GM12878 (cell line): ENCODE measurements at regions not wholly inside any gene's neighbourhood (a gene's known extent, or its start where the extent isn't known, plus 50 kb on each side); places are given as distances from the start of the nearest gene placed in this dataset.

Source experiments
- ATAC-seq: fragments of 200-7000 bp; cut with Tn5 transposase; 3 replicates; pipeline ENCODE4 v1.9.1; 2020; ENCODE audit warnings: mild to moderate bottlenecking, moderate library complexity
- BruUV-seq: library from RNA; stranded (reverse); fragments of 400-500 nt; replicated peaks from 2 replicates; lab custom pipeline; 2021; lab: Mats Ljungman, UMichigan
- CTCF ChIA-PET: fragments of 300-600 bp; sonication (Branson Sonifier 250); formaldehyde crosslinking; extraction: SDS; loops from one replicate; lab custom pipeline; 2021; ENCODE audit warnings: inconsistent platforms; lab: Yijun Ruan, JAX
- POLR2A ChIA-PET: fragments of 350-600 bp; formaldehyde crosslinking; extraction: SDS; loops from one replicate; lab custom pipeline; 2021; ENCODE audit warnings: inconsistent platforms; lab: Charles Lee
- RAD21 ChIA-PET: fragments of 300-600 bp; sonication (Branson Sonifier 250); formaldehyde crosslinking; loops from one replicate; lab custom pipeline; 2023; ENCODE audit warnings: antibody characterized with exemption; ENCODE audit not compliant: unreplicated experiment; lab: Charles Lee
- SMC1A ChIA-PET: fragments of 300-600 bp; sonication (Branson Sonifier 250); formaldehyde crosslinking; loops from one replicate; lab custom pipeline; 2023; ENCODE audit not compliant: unreplicated experiment, uncharacterized antibody; lab: Charles Lee
- DNase-seq: peaks from one replicate; pipeline ENCODE4 v3.0.0-alpha.2; 2011; ENCODE audit warnings: low read depth, low spot score
- FAIRE-seq: peaks from 3 replicates; lab custom pipeline; 2011; peaks lifted over from hg19 to GRCh38; lab: Jason Lieb, UNC
- H2AFZ ChIP-seq: 2 replicates; pipeline ENCODE4 v1.6.0; 2011; ENCODE audit warnings: low read depth, low read length, control low read depth; ENCODE audit not compliant: control insufficient read depth
- H3K27ac ChIP-seq: 2 replicates; pipeline ENCODE4 v1.5.1; 2011; ENCODE audit warnings: control low read depth; ENCODE audit not compliant: control insufficient read depth, insufficient read depth
- H3K27me3 ChIP-seq, 2 experiments: replicated peaks in 1 of 2; 2 replicates each; pipeline versions ENCODE4 v1.6.0 to v1.6.1; 2011; ENCODE audit warnings: low read length in 1 of 2; ENCODE audit not compliant: control insufficient read depth in 2 of 2, insufficient read depth in 2 of 2
- H3K36me3 ChIP-seq, 2 experiments: 2 replicates each; pipeline ENCODE4 v1.5.1; 2011; ENCODE audit warnings: low read length in 1 of 2; ENCODE audit not compliant: control insufficient read depth in 2 of 2, insufficient read depth in 2 of 2
- H3K4me1 ChIP-seq: 2 replicates; pipeline ENCODE4 v1.6.1; 2011; ENCODE audit warnings: mild to moderate bottlenecking, low read length, moderate library complexity, mixed read lengths; ENCODE audit not compliant: control insufficient read depth, insufficient read depth
- H3K4me2 ChIP-seq: 2 replicates; pipeline ENCODE4 v1.6.0; 2011; ENCODE audit warnings: control low read depth; ENCODE audit not compliant: control insufficient read depth, insufficient read depth
- H3K4me3 ChIP-seq: fragments of 200-600 bp; sonication (generic); 2 replicates; pipeline ENCODE4 v1.5.1; 2016
- H3K79me2 ChIP-seq: 2 replicates; pipeline ENCODE4 v1.6.0; 2011; ENCODE audit warnings: low read length; ENCODE audit not compliant: control insufficient read depth, insufficient read depth
- H3K9ac ChIP-seq: 2 replicates; pipeline ENCODE4 v1.8.0; 2011; ENCODE audit warnings: low read length, control low read depth, mixed read lengths; ENCODE audit not compliant: control insufficient read depth, insufficient read depth
- H3K9me3 ChIP-seq: replicated peaks from 3 replicates; pipeline ENCODE4 v1.5.1; 2011; ENCODE audit warnings: mild to moderate bottlenecking, low read length; ENCODE audit not compliant: control insufficient read depth, insufficient read depth
- H4K20me1 ChIP-seq: 2 replicates; pipeline ENCODE4 v1.6.0; 2011; ENCODE audit not compliant: control insufficient read depth, insufficient read depth
- GABPA ChIP-seq: IDR thresholded peaks from 2 replicates; pipeline ENCODE4 v1.6.1; 2014; ENCODE audit warnings: antibody characterized with exemption, low read depth, mild to moderate bottlenecking, inconsistent platforms
- JUNB ChIP-seq: IDR thresholded peaks from 2 replicates; pipeline ENCODE4 v1.6.1; 2016; ENCODE audit warnings: antibody characterized with exemption, mild to moderate bottlenecking
- LARP7 ChIP-seq: fragments of 450-650 bp; IDR thresholded peaks from 2 replicates; pipeline ENCODE4 v1.6.1; 2017; ENCODE audit warnings: mild to moderate bottlenecking
- MXI1 ChIP-seq: fragments of 150-350 bp; IDR thresholded peaks from 2 replicates; pipeline ENCODE4 v1.6.1; 2011; ENCODE audit warnings: low read depth, mild to moderate bottlenecking, inconsistent platforms, low read length, improper control_type of control experiment
- NR2C1 ChIP-seq: fragments of 450-650 bp; IDR thresholded peaks from 2 replicates; pipeline ENCODE4 v1.6.1; 2017; ENCODE audit warnings: antibody characterized with exemption, mild to moderate bottlenecking, moderate library complexity
- SRF ChIP-seq, 2 experiments: IDR thresholded peaks; 2 replicates each; pipeline ENCODE4 v1.6.1; 2011; ENCODE audit warnings: low read depth in 2 of 2, low read length in 2 of 2, mild to moderate bottlenecking in 1 of 2, moderate library complexity in 1 of 2
- WGBS: methylation state at CpG from one replicate; pipeline ENCODE4 v1.1.6; 2016; ENCODE audit warnings: low lambda C conversion rate; ENCODE audit not compliant: insufficient replicate concordance, insufficient coverage; ENCODE audit errors: missing lambda C conversion rate; 5-methylcytosine and 5-hydroxymethylcytosine counted together
- in situ Hi-C: fragments of 300-500 bp; cut with MboI; formaldehyde crosslinking; loops from 9 replicates; pipeline ENCODE4 v1.14.3; 2018; ENCODE audit warnings: mixed read lengths
- intact Hi-C: fragments of 100-400 bp; cut with micrococcal nuclease; formaldehyde crosslinking; loops from one replicate; pipeline ENCODE4 v1.14.2; 2022; ENCODE audit not compliant: unreplicated experiment
- TF ChIP-seq, protein P1 (sequence below): fragments of 150-350 bp; IDR thresholded peaks from 2 replicates; pipeline ENCODE4 v1.6.1; 2014; ENCODE audit warnings: mild to moderate bottlenecking, low read depth, low read length
- TF ChIP-seq, protein P2 (sequence below): fragments of 450-650 bp; formaldehyde crosslinking; IDR thresholded peaks from 2 replicates; pipeline ENCODE4 v1.4.0; 2022; ENCODE audit warnings: mild to moderate bottlenecking, moderate library complexity

- intact Hi-C loops, result no loop called here
- H3K4me2 ChIP-seq, result no peak overlapping the region
- ChIA-PET POLR2A (no interaction called here), CTCF (no interaction called here), SMC1A (no interaction called here), RAD21 (no interaction called here)
- no peak for FAIRE-seq
- no peak; the same call in 2 of the 3 replicates for ATAC-seq
- no peaks in the 10 kb centered on the region for H3K79me2 ChIP-seq
- no peak for DNase-seq
- WGBS, result 4% methylated on average over 7 of the region's 8 CpGs
- no peak overlapping the region for H3K4me3 ChIP-seq
- in situ Hi-C loops, result no loop called here
- no peaks in the 10 kb centered on the region for H4K20me1 ChIP-seq
- H3K9me3 ChIP-seq, result no peaks in the 10 kb centered on the region
- H3K9ac ChIP-seq, result no peak overlapping the region
- no TSS peak for BruUV-seq
- TF ChIP-seq, protein P1, sequence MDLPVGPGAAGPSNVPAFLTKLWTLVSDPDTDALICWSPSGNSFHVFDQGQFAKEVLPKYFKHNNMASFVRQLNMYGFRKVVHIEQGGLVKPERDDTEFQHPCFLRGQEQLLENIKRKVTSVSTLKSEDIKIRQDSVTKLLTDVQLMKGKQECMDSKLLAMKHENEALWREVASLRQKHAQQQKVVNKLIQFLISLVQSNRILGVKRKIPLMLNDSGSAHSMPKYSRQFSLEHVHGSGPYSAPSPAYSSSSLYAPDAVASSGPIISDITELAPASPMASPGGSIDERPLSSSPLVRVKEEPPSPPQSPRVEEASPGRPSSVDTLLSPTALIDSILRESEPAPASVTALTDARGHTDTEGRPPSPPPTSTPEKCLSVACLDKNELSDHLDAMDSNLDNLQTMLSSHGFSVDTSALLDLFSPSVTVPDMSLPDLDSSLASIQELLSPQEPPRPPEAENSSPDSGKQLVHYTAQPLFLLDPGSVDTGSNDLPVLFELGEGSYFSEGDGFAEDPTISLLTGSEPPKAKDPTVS, result no peak
- TF ChIP-seq LARP7 (no peak), NR2C1 (no peak), GABPA (no peak), SRF (IDR thresholded peaks at IDR 0.05; ENCODE audit: low read depth in 2 of 2, low read length in 2 of 2) (no peak), MXI1 (no peak), JUNB (no peak)
- TF ChIP-seq, protein P2, sequence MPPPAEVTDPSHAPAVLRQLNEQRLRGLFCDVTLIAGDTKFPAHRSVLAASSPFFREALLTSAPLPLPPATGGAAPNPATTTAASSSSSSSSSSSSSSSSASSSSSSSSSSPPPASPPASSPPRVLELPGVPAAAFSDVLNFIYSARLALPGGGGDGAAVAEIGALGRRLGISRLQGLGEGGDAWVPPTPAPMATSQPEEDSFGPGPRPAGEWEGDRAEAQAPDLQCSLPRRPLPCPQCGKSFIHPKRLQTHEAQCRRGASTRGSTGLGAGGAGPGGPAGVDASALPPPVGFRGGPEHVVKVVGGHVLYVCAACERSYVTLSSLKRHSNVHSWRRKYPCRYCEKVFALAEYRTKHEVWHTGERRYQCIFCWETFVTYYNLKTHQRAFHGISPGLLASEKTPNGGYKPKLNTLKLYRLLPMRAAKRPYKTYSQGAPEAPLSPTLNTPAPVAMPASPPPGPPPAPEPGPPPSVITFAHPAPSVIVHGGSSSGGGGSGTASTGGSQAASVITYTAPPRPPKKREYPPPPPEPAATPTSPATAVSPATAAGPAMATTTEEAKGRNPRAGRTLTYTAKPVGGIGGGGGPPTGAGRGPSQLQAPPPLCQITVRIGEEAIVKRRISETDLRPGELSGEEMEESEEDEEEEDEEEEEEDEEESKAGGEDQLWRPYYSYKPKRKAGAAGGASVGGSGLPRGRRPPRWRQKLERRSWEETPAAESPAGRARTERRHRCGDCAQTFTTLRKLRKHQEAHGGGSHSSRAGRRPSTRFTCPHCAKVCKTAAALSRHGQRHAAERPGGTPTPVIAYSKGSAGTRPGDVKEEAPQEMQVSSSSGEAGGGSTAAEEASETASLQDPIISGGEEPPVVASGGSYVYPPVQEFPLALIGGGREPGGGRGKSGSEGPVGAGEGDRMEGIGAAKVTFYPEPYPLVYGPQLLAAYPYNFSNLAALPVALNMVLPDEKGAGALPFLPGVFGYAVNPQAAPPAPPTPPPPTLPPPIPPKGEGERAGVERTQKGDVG (CRISPR knock-in tag), result no peak
- H2AFZ ChIP-seq, result no peak overlapping the region
- H3K36me3 ChIP-seq, result no peaks in the 10 kb centered on the region
- no peak overlapping the region for H3K27ac ChIP-seq
- peaks cover 0 to 4% of the 10 kb centered on the region in 2 experiments; a peak in 2 of 4 replicates for H3K27me3 ChIP-seq
- H3K4me1 ChIP-seq, result no peaks in the 10 kb centered on the region
Observed at GRCh38 chr17:74042744-74043486, 160.6 kb upstream of the RPL38 start.
